ENCODE measurements at regions not wholly inside any gene's neighbourhood (a gene's known extent, or its start where the extent isn't known, plus 50 kb on each side); places are given as distances from the start of the nearest gene placed in this dataset.

DNA sequence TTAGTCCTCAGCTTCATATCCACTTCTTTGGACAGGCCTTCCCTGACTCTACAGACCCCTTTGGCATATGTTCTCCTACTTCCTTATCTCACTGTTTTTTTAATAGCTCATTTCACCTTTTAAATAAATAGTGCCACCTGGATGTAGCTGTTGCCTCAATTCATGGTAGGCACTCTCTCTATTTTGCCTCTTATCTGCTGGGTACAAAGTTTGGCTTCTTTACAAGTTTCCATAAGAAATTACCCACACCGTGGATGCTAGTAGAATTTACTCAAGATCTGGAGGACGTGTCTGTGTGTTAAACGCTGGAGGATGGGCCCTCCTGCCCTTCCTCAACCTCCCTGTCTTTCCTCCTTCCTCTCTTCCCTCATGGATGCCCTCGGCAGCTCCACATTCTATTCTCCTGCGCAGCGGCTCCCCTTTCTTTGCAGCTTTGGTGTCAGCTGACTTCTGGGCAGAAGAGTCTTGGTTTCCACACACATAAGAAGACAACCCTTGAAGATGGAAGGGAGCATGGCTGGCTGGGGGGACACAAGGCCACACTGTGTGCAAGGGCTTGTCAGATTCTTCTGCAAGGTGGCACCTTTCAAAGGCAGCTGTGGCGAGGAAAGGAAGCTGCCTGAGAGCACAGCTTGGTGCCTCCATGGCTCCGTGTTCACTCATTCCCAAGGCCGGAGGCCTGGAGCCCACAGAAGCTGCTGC, 212.6 kb downstream of the SNX19 start:
- no peaks in the 10 kb centered on the region for H3K4me1 ChIP-seq
- H3K36me3 ChIP-seq, result no peaks in the 10 kb centered on the region
- no peaks in the 10 kb centered on the region for H3K9me3 ChIP-seq
- DNase-seq (ENCODE audit: low spot score in 2 of 2), result no peak
- H3K27me3 ChIP-seq, result no peaks in the 10 kb centered on the region
- H3K4me3 ChIP-seq, result no peak overlapping the region
- intact Hi-C loops (cut with DNase I), result no loop called here
- no peak overlapping the region for H3K27ac ChIP-seq
- no peak for TF ChIP-seq CTCF (IDR thresholded peaks at IDR 0.05)

DNA sequence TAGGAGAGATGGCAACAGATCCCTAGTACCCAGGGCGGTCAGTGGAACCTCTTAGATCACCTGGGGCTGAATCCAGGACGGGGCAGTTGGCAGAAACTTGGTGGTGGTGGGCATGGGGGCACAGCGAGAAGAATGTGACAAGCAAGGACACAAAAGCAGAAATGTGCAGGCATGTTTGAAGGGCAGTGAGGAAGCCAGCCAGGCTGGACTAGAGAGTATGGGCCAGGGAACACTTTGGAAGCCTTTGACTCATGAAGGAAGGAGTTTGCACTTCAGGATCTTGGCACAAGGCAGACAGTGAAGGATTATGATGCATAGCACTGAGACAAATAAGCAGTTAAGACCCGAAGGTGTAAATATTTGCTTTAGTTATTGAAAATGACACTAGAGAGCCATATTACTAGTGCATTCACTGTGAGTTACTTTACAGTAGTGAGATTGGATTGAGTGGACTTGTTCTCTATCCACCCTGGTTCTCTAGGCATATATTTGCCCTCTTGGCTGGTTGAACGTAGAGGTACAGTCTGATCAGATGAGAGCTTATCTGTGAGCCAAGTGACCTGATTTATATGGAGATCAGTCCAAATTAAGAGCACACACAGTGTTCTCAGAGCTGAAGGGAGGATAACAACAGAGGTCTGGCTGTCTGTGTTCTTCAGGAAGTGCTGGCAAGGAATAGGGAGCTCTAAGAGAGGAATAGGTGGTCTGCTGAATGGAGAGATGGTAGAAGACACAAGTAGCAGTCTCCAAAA, 210.4 kb downstream of the SNX19 start:
- no peak for DNase-seq (ENCODE audit: low spot score in 2 of 2)
- Histone ChIP-seq H3K27ac (no peak overlapping the region), H3K4me3 (no peak overlapping the region), H3K9me3 (no peaks in the 10 kb centered on the region), H3K27me3 (no peaks in the 10 kb centered on the region), H3K4me1 (no peaks in the 10 kb centered on the region), H3K36me3 (no peaks in the 10 kb centered on the region)
- intact Hi-C loops (cut with DNase I), result no loop called here
- TF ChIP-seq CTCF (IDR thresholded peaks at IDR 0.05), result no peak

- intact Hi-C loops (cut with DNase I), result no loop called here
- no peak for TF ChIP-seq CTCF (IDR thresholded peaks at IDR 0.05)
Measured at GRCh38 chr11:130706572-130706971, 209.7 kb downstream of the SNX19 start.

GRCh38 chr11:130707217-130707616, 209.1 kb downstream of the SNX19 start:
- Histone ChIP-seq H3K27me3 (no peaks in the 10 kb centered on the region), H3K4me1 (no peaks in the 10 kb centered on the region), H3K4me3 (no peak overlapping the region), H3K36me3 (no peaks in the 10 kb centered on the region), H3K27ac (no peak overlapping the region), H3K9me3 (no peaks in the 10 kb centered on the region)
- intact Hi-C loops (cut with DNase I), result no loop called here
- DNase-seq (ENCODE audit: low spot score in 2 of 2), result no peak
- TF ChIP-seq CTCF (IDR thresholded peaks at IDR 0.05), result no peak

More at GRCh38 chr11:130706572-130706971, 209.7 kb downstream of the SNX19 start:
- Histone ChIP-seq H3K4me1 (no peaks in the 10 kb centered on the region), H3K27me3 (no peaks in the 10 kb centered on the region), H3K4me3 (no peak overlapping the region), H3K27ac (no peak overlapping the region), H3K36me3 (no peaks in the 10 kb centered on the region), H3K9me3 (no peaks in the 10 kb centered on the region)
- no peak for DNase-seq (ENCODE audit: low spot score in 2 of 2)

GRCh38 chr11:130709531-130709930, 206.7 kb downstream of the SNX19 start:
- intact Hi-C loops (cut with DNase I), result no loop called here
- Histone ChIP-seq H3K36me3 (no peaks in the 10 kb centered on the region), H3K4me3 (no peak overlapping the region), H3K27me3 (no peaks in the 10 kb centered on the region), H3K4me1 (no peaks in the 10 kb centered on the region), H3K9me3 (no peaks in the 10 kb centered on the region), H3K27ac (no peak overlapping the region)
- no peak for TF ChIP-seq CTCF (IDR thresholded peaks at IDR 0.05)
- DNase-seq (ENCODE audit: low spot score in 2 of 2), result no peak
